ENCODE measurements at regions not wholly inside any gene's neighbourhood (a gene's known extent, or its start where the extent isn't known, plus 50 kb on each side); places are given as distances from the start of the nearest gene placed in this dataset.

DNA sequence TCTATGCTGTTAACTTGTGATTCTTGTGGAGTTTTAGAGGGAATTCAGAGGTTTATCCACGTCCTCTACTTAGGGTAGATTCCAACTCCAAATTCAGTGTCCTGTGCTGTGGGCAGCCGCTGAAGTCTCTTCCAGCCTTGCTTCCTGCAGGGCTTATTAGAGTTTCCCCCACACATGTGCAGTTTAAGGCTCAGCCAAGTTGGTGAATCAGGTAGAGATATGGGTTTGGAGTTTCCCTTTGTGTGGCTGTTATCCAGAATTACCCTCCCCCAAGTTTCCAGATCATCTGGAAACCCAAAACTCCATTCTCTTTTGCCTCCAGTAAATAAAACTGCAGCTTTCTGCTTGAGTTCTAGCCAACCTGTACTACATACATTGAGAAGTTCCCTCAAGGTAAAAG is 853.7 kb downstream of the GALC start:
- H3K9me3 Mint-ChIP-seq (ENCODE audit: low read depth, unreplicated experiment): no peaks in the 10 kb centered on the region
- H3K4me3 Mint-ChIP-seq (ENCODE audit: low read depth, unreplicated experiment): no peak overlapping the region
- intact Hi-C loops (cut with micrococcal nuclease; ENCODE audit: unreplicated experiment): no loop called here
- BruUV-seq (replicated peaks): no TSS peak
- TF ChIP-seq, protein P1, sequence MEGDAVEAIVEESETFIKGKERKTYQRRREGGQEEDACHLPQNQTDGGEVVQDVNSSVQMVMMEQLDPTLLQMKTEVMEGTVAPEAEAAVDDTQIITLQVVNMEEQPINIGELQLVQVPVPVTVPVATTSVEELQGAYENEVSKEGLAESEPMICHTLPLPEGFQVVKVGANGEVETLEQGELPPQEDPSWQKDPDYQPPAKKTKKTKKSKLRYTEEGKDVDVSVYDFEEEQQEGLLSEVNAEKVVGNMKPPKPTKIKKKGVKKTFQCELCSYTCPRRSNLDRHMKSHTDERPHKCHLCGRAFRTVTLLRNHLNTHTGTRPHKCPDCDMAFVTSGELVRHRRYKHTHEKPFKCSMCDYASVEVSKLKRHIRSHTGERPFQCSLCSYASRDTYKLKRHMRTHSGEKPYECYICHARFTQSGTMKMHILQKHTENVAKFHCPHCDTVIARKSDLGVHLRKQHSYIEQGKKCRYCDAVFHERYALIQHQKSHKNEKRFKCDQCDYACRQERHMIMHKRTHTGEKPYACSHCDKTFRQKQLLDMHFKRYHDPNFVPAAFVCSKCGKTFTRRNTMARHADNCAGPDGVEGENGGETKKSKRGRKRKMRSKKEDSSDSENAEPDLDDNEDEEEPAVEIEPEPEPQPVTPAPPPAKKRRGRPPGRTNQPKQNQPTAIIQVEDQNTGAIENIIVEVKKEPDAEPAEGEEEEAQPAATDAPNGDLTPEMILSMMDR (IDR thresholded peaks at IDR 0.05; ENCODE audit: unreplicated experiment): no peak
- DNase-seq: no peak
- H3K27ac Mint-ChIP-seq (ENCODE audit: unreplicated experiment): no peak overlapping the region
- H3K4me1 Mint-ChIP-seq (ENCODE audit: low read depth, unreplicated experiment): no peaks in the 10 kb centered on the region
- CTCF ChIA-PET: no interaction called here
- H3K36me3 Mint-ChIP-seq (ENCODE audit: insufficient read depth, unreplicated experiment): no peaks in the 10 kb centered on the region
- no peaks in the 10 kb centered on the region for H3K27me3 Mint-ChIP-seq (ENCODE audit: unreplicated experiment)

- CTCF ChIA-PET: interaction anchor here (1.1 kb wide), 1 partner anchor 9 kb away, joined by 3 read pairs; no protein-coding TSS in a partner anchor
- TF ChIP-seq, protein P1 (IDR thresholded peaks at IDR 0.05; ENCODE audit: unreplicated experiment): no peak
- intact Hi-C loops (cut with micrococcal nuclease; ENCODE audit: unreplicated experiment): no loop called here
- DNase-seq: no peak
- H3K4me1 Mint-ChIP-seq (ENCODE audit: low read depth, unreplicated experiment): no peaks in the 10 kb centered on the region
- no TSS peak for BruUV-seq (replicated peaks)
- H3K4me3 Mint-ChIP-seq (ENCODE audit: low read depth, unreplicated experiment): no peak overlapping the region
- H3K27ac Mint-ChIP-seq (ENCODE audit: unreplicated experiment): no peak overlapping the region
- H3K27me3 Mint-ChIP-seq (ENCODE audit: unreplicated experiment): no peaks in the 10 kb centered on the region
- no peaks in the 10 kb centered on the region for H3K36me3 Mint-ChIP-seq (ENCODE audit: insufficient read depth, unreplicated experiment)
- H3K9me3 Mint-ChIP-seq (ENCODE audit: low read depth, unreplicated experiment): no peaks in the 10 kb centered on the region
Measured at GRCh38 chr14:87133073-87133801, 859.7 kb downstream of the GALC start.

- no peaks in the 10 kb centered on the region for H3K9me3 Mint-ChIP-seq (ENCODE audit: low read depth, unreplicated experiment)
- intact Hi-C loops (cut with micrococcal nuclease; ENCODE audit: unreplicated experiment): no loop called here
- no peaks in the 10 kb centered on the region for H3K36me3 Mint-ChIP-seq (ENCODE audit: insufficient read depth, unreplicated experiment)
- no peak overlapping the region for H3K4me3 Mint-ChIP-seq (ENCODE audit: low read depth, unreplicated experiment)
- CTCF ChIA-PET: no interaction called here
- H3K27ac Mint-ChIP-seq (ENCODE audit: unreplicated experiment): no peak overlapping the region
- no peaks in the 10 kb centered on the region for H3K27me3 Mint-ChIP-seq (ENCODE audit: unreplicated experiment)
- DNase-seq: no peak
- no TSS peak for BruUV-seq (replicated peaks)
- no peaks in the 10 kb centered on the region for H3K4me1 Mint-ChIP-seq (ENCODE audit: low read depth, unreplicated experiment)
- TF ChIP-seq, protein P1 (IDR thresholded peaks at IDR 0.05; ENCODE audit: unreplicated experiment): no peak
Measured at GRCh38 chr14:87131879-87132278, 861.1 kb downstream of the GALC start.

GRCh38 chr14:87122166-87122565 is 870.8 kb downstream of the GALC start:
- no TSS peak for BruUV-seq (replicated peaks)
- Mint-ChIP-seq H3K27me3 (ENCODE audit: unreplicated experiment) (no peaks in the 10 kb centered on the region), H3K9me3 (ENCODE audit: low read depth, unreplicated experiment) (peaks cover 3% of the 10 kb centered on the region), H3K4me3 (ENCODE audit: low read depth, unreplicated experiment) (no peak overlapping the region), H3K27ac (ENCODE audit: unreplicated experiment) (no peak overlapping the region), H3K4me1 (ENCODE audit: low read depth, unreplicated experiment) (no peaks in the 10 kb centered on the region), H3K36me3 (ENCODE audit: insufficient read depth, unreplicated experiment) (no peaks in the 10 kb centered on the region)
- TF ChIP-seq, protein P1 (IDR thresholded peaks at IDR 0.05; ENCODE audit: unreplicated experiment): no peak
- CTCF ChIA-PET: no interaction called here
- no peak for DNase-seq
- intact Hi-C loops (cut with micrococcal nuclease; ENCODE audit: unreplicated experiment): no loop called here

All from Calu3 (cell line).